Esophagus muscularis mucosa (tissue), 3 donors: ENCODE measurements at regions not wholly inside any gene's neighbourhood (a gene's known extent, or its start where the extent isn't known, plus 50 kb on each side); places are given as distances from the start of the nearest gene placed in this dataset.

Experiments
- CTCF ChIP-seq, 3 experiments: fragments of 200-600 bp in 2 of 3; fragments of 450-650 bp in 1 of 3; sonication (generic) in 2 of 3; IDR thresholded peaks; one replicate each; pipeline ENCODE4 v1.5.1; 2017 to 2019; ENCODE audit warnings: antibody characterized with exemption in 3 of 3, mild to moderate bottlenecking in 2 of 3, moderate library complexity in 1 of 3
- EP300 ChIP-seq: sonication (generic); formaldehyde crosslinking; IDR thresholded peaks from one replicate; pipeline ENCODE4 v1.6.1; 2017; ENCODE audit warnings: antibody characterized with exemption

GRCh38 chr17:74079537-74080300 lies 123.8 kb upstream of the RPL38 start:
- TF ChIP-seq CTCF (IDR thresholded peaks at IDR 0.05): no peak
- no peak for TF ChIP-seq EP300
